Thoracic aorta (tissue), 2 donors: ENCODE measurements at regions not wholly inside any gene's neighbourhood (a gene's known extent, or its start where the extent isn't known, plus 50 kb on each side); places are given as distances from the start of the nearest gene placed in this dataset.

Experiments used
- ATAC-seq: fragments of 150-250 bp; one replicate; pipeline ENCODE4 v1.8.0; 2017; ENCODE audit warnings: low read depth; ENCODE audit not compliant: insufficient number of reproducible peaks, low FRiP score
- DNase-seq: peaks from one replicate; pipeline ENCODE4 v3.0.0-alpha.2; 2020; ENCODE audit warnings: low spot score
- H3K27ac ChIP-seq, 2 donors: fragments of 200-600 bp; sonication (generic); 1 replicate in 1 of 2; 2 replicates in 1 of 2; pipeline ENCODE4 v1.5.1; 2016; ENCODE audit warnings: mild to moderate bottlenecking in 2 of 2, moderate library complexity in 2 of 2
- H3K27me3 ChIP-seq: fragments of 200-600 bp; sonication (generic); replicated peaks from 2 replicates; pipeline ENCODE4 v1.6.0; 2016; ENCODE audit warnings: mild to moderate bottlenecking; ENCODE audit not compliant: insufficient read depth
- H3K36me3 ChIP-seq: fragments of 200-600 bp; sonication (generic); one replicate; pipeline ENCODE4 v1.5.1; 2016
- H3K4me1 ChIP-seq, 2 donors: fragments of 200-600 bp; sonication (generic); 1 replicate in 1 of 2; 2 replicates in 1 of 2; pipeline versions ENCODE4 v1.5.1 to v1.6.0; 2016; ENCODE audit warnings: low read depth in 2 of 2, mild to moderate bottlenecking in 1 of 2; ENCODE audit not compliant: control insufficient read depth in 1 of 2
- H3K4me3 ChIP-seq: fragments of 200-600 bp; sonication (generic); 2 replicates; pipeline ENCODE4 v1.5.1; 2016; ENCODE audit warnings: mild to moderate bottlenecking
- H3K9me3 ChIP-seq: fragments of 200-600 bp; sonication (generic); 2 replicates; pipeline ENCODE4 v1.5.1; 2016
- TF ChIP-seq, protein P1 (sequence below): fragments of 200-600 bp; sonication (generic); IDR thresholded peaks from one replicate; pipeline ENCODE4 v1.5.1; 2019; ENCODE audit warnings: antibody characterized with exemption

DNA sequence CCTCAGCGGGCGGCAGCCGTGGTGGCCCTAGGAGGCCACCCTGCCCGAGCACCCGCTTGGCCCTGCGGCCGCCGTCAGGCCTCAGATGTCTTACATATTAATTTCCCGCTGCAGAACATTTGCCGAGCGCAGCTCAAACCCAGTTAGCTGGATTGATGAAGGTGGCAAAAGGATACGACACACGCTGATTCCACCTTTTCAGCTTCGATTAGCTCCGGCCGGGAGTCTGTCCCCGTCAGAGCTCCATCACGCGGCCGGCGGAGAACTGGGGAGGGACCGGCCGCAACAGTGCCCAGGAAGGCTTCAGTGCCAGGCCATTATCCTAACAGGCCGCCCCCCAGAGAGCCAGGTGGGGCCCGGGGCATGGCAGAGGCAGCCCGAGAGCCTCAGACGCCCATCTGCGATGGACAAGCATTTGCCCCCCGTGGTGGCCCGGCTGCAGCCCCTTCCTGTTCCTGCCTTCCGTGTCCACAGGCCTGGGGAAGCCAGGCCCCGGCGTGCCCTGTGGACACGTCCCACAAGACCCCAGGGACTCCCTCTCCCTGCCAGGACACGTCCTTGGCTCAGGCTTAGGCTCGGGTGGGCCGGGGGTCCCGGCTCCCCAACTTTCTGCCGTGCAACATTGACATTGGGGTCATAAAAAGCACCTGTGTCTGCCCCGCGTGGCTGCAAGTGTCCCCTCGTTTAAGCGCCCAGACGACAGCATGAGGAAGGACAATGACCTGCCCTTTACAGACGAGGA lies 133.8 kb upstream of the NKX1-1 start:
- no peak overlapping the region for H3K4me3 ChIP-seq
- ATAC-seq (no peak), DNase-seq (no peak)
- no peaks in the 10 kb centered on the region for H3K9me3 ChIP-seq
- H3K4me1 ChIP-seq: peaks cover 0 to 9% of the 10 kb centered on the region in 2 donors
- TF ChIP-seq, protein P1, sequence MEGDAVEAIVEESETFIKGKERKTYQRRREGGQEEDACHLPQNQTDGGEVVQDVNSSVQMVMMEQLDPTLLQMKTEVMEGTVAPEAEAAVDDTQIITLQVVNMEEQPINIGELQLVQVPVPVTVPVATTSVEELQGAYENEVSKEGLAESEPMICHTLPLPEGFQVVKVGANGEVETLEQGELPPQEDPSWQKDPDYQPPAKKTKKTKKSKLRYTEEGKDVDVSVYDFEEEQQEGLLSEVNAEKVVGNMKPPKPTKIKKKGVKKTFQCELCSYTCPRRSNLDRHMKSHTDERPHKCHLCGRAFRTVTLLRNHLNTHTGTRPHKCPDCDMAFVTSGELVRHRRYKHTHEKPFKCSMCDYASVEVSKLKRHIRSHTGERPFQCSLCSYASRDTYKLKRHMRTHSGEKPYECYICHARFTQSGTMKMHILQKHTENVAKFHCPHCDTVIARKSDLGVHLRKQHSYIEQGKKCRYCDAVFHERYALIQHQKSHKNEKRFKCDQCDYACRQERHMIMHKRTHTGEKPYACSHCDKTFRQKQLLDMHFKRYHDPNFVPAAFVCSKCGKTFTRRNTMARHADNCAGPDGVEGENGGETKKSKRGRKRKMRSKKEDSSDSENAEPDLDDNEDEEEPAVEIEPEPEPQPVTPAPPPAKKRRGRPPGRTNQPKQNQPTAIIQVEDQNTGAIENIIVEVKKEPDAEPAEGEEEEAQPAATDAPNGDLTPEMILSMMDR: no peak
- H3K27me3 ChIP-seq: no peaks in the 10 kb centered on the region
- no peak overlapping the region for H3K27ac ChIP-seq
- H3K36me3 ChIP-seq: no peaks in the 10 kb centered on the region

DNA sequence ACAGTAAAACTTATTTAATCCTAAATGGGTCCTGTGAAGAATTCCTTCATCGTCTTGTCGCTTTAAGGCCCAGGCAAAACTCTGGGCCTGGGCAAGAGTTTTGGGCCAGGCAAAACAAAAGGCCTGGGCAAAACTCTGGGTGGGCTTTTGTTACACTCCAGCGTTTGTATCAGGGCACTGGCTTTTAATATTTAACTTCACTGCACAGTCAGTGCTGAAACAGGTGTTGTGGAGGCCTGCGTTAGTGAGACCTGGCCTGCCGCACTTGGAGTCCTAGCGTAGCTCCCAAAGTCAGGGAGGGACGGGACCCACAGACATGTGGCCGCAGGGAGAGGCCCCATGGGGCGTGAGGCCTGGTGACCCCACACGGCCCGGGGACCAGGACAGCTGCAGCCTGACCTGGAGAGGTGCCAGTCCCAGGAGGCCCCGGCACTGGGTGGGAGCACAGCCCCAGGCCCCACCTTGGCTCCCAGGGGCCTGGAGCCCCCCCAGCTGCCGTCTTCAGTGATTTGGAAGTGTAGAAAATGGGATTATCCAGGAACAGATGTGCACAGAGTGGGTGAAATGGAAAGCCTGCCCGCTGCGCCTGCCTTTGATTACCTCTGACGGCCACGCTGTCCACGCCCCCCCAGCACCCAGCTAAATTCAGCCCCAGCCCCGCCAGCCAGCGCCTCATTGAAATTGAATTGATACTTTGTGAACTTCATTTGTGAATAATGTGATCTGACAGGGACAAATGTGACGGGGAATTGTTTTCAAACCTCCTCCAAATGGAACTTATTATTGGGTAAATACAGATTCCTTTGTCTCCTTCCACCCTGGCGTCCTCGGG lies 132.9 kb upstream of the NKX1-1 start:
- Histone ChIP-seq H3K36me3 (no peaks in the 10 kb centered on the region), H3K4me1 (peaks cover 0 to 9% of the 10 kb centered on the region in 2 donors), H3K4me3 (no peak overlapping the region), H3K27me3 (no peaks in the 10 kb centered on the region), H3K27ac (no peak overlapping the region), H3K9me3 (no peaks in the 10 kb centered on the region)
- ATAC-seq (no peak), DNase-seq (no peak)
- TF ChIP-seq, protein P1: no peak

DNA sequence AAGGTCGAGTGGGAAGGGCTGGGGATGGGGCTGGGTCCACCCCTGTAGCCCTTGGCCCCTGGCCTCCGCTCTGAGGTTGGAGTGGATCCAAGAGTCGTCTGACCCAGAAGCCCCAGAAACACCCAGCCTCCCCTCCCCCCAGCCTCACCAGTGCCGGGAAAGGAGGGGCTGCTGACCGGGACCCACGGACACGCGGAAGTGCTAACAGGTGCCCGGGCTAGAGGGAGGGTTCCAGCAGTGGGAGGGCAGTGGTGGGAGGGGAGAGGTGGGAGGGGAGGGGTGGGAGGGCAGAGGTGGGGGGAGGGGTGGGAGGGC lies 131.8 kb upstream of the NKX1-1 start:
- no peak for DNase-seq
- H3K27me3 ChIP-seq: no peaks in the 10 kb centered on the region
- H3K36me3 ChIP-seq: no peaks in the 10 kb centered on the region
- H3K27ac ChIP-seq: no peak overlapping the region
- no peak for ATAC-seq
- TF ChIP-seq, protein P1: no peak
- no peaks in the 10 kb centered on the region for H3K9me3 ChIP-seq
- H3K4me3 ChIP-seq: no peak overlapping the region
- peaks cover 0 to 9% of the 10 kb centered on the region in 2 donors for H3K4me1 ChIP-seq

DNA sequence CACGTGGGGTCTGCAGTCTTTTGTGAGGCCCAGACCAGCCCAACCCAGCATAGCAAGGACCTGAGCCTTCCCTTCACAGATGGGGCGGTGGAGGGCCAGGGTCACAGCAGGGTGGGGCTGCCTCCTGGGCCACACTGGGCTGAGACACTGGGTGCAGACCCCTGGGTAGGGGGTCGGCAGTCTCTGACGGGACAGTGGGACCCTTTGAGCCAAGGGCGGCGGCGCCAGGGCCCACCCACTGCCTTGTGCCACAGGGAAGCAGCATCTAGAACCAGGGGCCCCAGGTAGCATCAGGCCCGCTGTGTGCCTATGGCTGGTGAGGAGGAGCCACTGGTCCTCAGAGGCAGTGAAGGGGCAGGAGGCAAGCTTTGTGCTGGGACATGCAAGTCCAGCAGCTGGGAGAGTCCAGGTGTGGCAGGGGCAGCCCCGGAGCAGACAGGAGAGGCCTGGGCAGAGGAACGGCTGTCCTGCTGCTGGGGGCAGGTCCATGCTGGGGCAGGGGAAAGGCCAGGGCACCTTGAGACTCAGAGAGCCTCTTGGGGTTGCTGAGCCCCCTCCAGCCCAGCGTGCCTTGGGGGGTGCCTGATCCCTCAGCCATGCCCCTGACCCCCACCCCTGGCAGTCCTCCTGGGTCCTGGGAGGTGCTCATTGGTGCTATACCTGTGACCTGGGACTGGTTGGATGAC lies 131.3 kb upstream of the NKX1-1 start:
- Histone ChIP-seq H3K36me3 (no peaks in the 10 kb centered on the region), H3K27ac (no peak overlapping the region), H3K4me1 (peaks cover 0 to 9% of the 10 kb centered on the region in 2 donors), H3K9me3 (no peaks in the 10 kb centered on the region), H3K4me3 (no peak overlapping the region), H3K27me3 (no peaks in the 10 kb centered on the region)
- ATAC-seq (no peak), DNase-seq (no peak)
- TF ChIP-seq, protein P1: no peak
